A549 (cell line): ENCODE measurements at regions not wholly inside any gene's neighbourhood (a gene's known extent, or its start where the extent isn't known, plus 50 kb on each side); places are given as distances from the start of the nearest gene placed in this dataset.

Source experiments
- ATAC-seq, 2 experiments: fragments of 200-7000 bp in 1 of 2; fragments of >200 bp in 1 of 2; cut with Nextera tagmentation in 1 of 2; cut with Tn5 transposase in 1 of 2; 3 replicates each; pipeline versions ENCODE4 v1.8.0 to v1.9.1; 2018 to 2020; ENCODE audit warnings: mild to moderate bottlenecking in 1 of 2, moderate library complexity in 1 of 2
- CTCF ChIA-PET: fragments of 300-600 bp; sonication (Branson Sonifier 250); formaldehyde crosslinking; extraction: SDS; loops from one replicate; lab custom pipeline; 2021; ENCODE audit warnings: antibody characterized with exemption, inconsistent platforms; lab: Yijun Ruan, JAX
- POLR2A ChIA-PET: fragments of 350-600 bp; formaldehyde crosslinking; extraction: SDS; loops from one replicate; lab custom pipeline; 2021; ENCODE audit warnings: antibody characterized with exemption, inconsistent platforms; lab: Yijun Ruan, JAX
- DNase-seq, 2 experiments: peaks; one replicate each; pipeline versions ENCODE4 v3.0.0 to v3.0.0-alpha.2; 2011 to 2016; ENCODE audit warnings: low read depth in 1 of 2, low spot score in 1 of 2
- FAIRE-seq: peaks from 2 replicates; lab custom pipeline; 2011; peaks lifted over from hg19 to GRCh38; lab: Jason Lieb, UNC
- H3K27ac ChIP-seq, 2 experiments: fragments of >200 bp; sonication (Bioruptor Twin); formaldehyde crosslinking; 3 replicates each; pipeline ENCODE4 v1.5.1; 2016 to 2017
- H3K4me1 ChIP-seq: fragments of >200 bp; sonication (Bioruptor Twin); formaldehyde crosslinking; 3 replicates; pipeline ENCODE4 v1.6.1; 2016
- H3K4me2 ChIP-seq: fragments of >200 bp; sonication (Bioruptor Twin); formaldehyde crosslinking; 3 replicates; pipeline ENCODE4 v1.6.1; 2016
- H3K4me3 ChIP-seq: fragments of >200 bp; sonication (Bioruptor Twin); formaldehyde crosslinking; 3 replicates; pipeline ENCODE4 v1.5.1; 2016
- H3K9me3 ChIP-seq: fragments of >200 bp; sonication (Bioruptor Twin); formaldehyde crosslinking; 3 replicates; pipeline ENCODE4 v1.6.1; 2016
- CHD2 ChIP-seq: fragments of 150-350 bp; IDR thresholded peaks from 2 replicates; pipeline ENCODE4 v1.6.1; 2014; ENCODE audit warnings: low read length; ENCODE audit not compliant: partially characterized antibody
- EHF ChIP-seq: fragments of 250-450 bp; sonication (Bioruptor Pico); IDR thresholded peaks from 2 replicates; pipeline ENCODE4 v1.5.0; 2020; ENCODE audit warnings: mild to moderate bottlenecking
- EHMT2 ChIP-seq: fragments of 200-600 bp; sonication (generic); IDR thresholded peaks from 2 replicates; pipeline ENCODE4 v1.6.1; 2016; ENCODE audit warnings: antibody characterized with exemption, low read depth, mild to moderate bottlenecking, moderate library complexity
- ESRRA ChIP-seq: fragments of 150-350 bp; IDR thresholded peaks from 2 replicates; pipeline ENCODE4 v1.6.1; 2014; ENCODE audit warnings: mild to moderate bottlenecking, low read length, borderline replicate concordance
- FOSB ChIP-seq: fragments of 250-450 bp; sonication (Bioruptor Pico); IDR thresholded peaks from 2 replicates; pipeline ENCODE4 v1.5.0; 2020; ENCODE audit warnings: mild to moderate bottlenecking, moderate library complexity
- GATA3 ChIP-seq: IDR thresholded peaks from 2 replicates; pipeline ENCODE4 v1.6.1; 2012; ENCODE audit warnings: borderline replicate concordance
- HDAC2 ChIP-seq: fragments of 200-600 bp; sonication (generic); IDR thresholded peaks from 2 replicates; pipeline ENCODE4 v1.6.1; 2016
- JUN ChIP-seq, 2 experiments: fragments of >200 bp; sonication (Bioruptor Twin); formaldehyde crosslinking; IDR thresholded peaks; 2 replicates in 1 of 2; 3 replicates in 1 of 2; pipeline ENCODE4 v1.6.1; 2016 to 2017
- KDM5A ChIP-seq: fragments of 200-600 bp; sonication (generic); IDR thresholded peaks from 2 replicates; pipeline ENCODE4 v1.6.1; 2016; ENCODE audit warnings: antibody characterized with exemption, mild to moderate bottlenecking
- MAFK ChIP-seq: fragments of 450-650 bp; IDR thresholded peaks from 2 replicates; pipeline ENCODE4 v1.6.1; 2014; ENCODE audit not compliant: partially characterized antibody
- MAZ ChIP-seq: fragments of 150-350 bp; IDR thresholded peaks from 2 replicates; pipeline ENCODE4 v1.6.1; 2014; ENCODE audit warnings: antibody characterized with exemption, low read depth, low read length, borderline replicate concordance
- NFE2L2 ChIP-seq: fragments of 150-350 bp; conservative IDR thresholded peaks from 2 replicates; pipeline ENCODE4 v1.6.1; 2014; ENCODE audit warnings: low read length
- NR3C1 ChIP-seq: fragments of >200 bp; sonication (Bioruptor Twin); formaldehyde crosslinking; IDR thresholded peaks from 3 replicates; pipeline ENCODE4 v1.6.1; 2017
- POLR2A ChIP-seq: IDR thresholded peaks from 2 replicates; pipeline ENCODE4 v1.6.1; 2012; ENCODE audit warnings: mild to moderate bottlenecking, low read length
- POLR2AphosphoS2 ChIP-seq: conservative IDR thresholded peaks from 2 replicates; pipeline ENCODE4 v1.6.1; 2012; ENCODE audit warnings: low read length, improper control_type of control experiment, inconsistent platforms
- RAD21 ChIP-seq, 2 experiments: fragments of >200 bp in 1 of 2; sonication (Bioruptor Twin) in 1 of 2; formaldehyde crosslinking in 1 of 2; IDR thresholded peaks in 1 of 2; conservative IDR thresholded peaks in 1 of 2; 2 replicates in 1 of 2; 3 replicates in 1 of 2; pipeline ENCODE4 v1.6.1; 2012 to 2018; ENCODE audit warnings: inconsistent platforms in 1 of 2
- RCOR1 ChIP-seq: fragments of 150-350 bp; IDR thresholded peaks from 2 replicates; pipeline ENCODE4 v1.6.1; 2014; ENCODE audit warnings: antibody characterized with exemption, low read length, low read depth
- SMC3 ChIP-seq: fragments of >200 bp; sonication (Bioruptor Twin); formaldehyde crosslinking; IDR thresholded peaks from 3 replicates; pipeline ENCODE4 v1.6.1; 2018; ENCODE audit warnings: inconsistent platforms
- TFCP2L1 ChIP-seq: fragments of 250-450 bp; sonication (Bioruptor Pico); IDR thresholded peaks from 2 replicates; pipeline ENCODE4 v1.5.0; 2021; ENCODE audit warnings: mild to moderate bottlenecking
- TP53 ChIP-seq: fragments of 250-450 bp; sonication (Bioruptor Pico); IDR thresholded peaks from 2 replicates; pipeline ENCODE4 v1.5.0; 2021; ENCODE audit warnings: mild to moderate bottlenecking, moderate library complexity
- ZNF302 ChIP-seq: fragments of 250-450 bp; sonication (Bioruptor Pico); IDR thresholded peaks from 2 replicates; pipeline ENCODE4 v1.9.0; 2021; ENCODE audit warnings: inconsistent platforms, mild to moderate bottlenecking, moderate library complexity
- ZSCAN20 ChIP-seq: fragments of 250-450 bp; sonication (Bioruptor Pico); IDR thresholded peaks from 2 replicates; pipeline ENCODE4 v1.8.0; 2022; ENCODE audit warnings: mild to moderate bottlenecking, moderate library complexity
- WGBS: methylation state at CpG from one replicate; pipeline ENCODE4 v1.1.6; 2017; ENCODE audit errors: missing lambda C conversion rate; 5-methylcytosine and 5-hydroxymethylcytosine counted together
- TF ChIP-seq, protein P1 (sequence below): fragments of 250-450 bp; sonication (Bioruptor Pico); IDR thresholded peaks from 2 replicates; pipeline ENCODE4 v1.5.0; 2021; ENCODE audit warnings: mild to moderate bottlenecking, moderate library complexity, borderline replicate concordance
- TF ChIP-seq, protein P2 (sequence below): fragments of >200 bp; sonication (Bioruptor Twin); formaldehyde crosslinking; IDR thresholded peaks from 3 replicates; pipeline ENCODE4 v1.5.1; 2016

DNA sequence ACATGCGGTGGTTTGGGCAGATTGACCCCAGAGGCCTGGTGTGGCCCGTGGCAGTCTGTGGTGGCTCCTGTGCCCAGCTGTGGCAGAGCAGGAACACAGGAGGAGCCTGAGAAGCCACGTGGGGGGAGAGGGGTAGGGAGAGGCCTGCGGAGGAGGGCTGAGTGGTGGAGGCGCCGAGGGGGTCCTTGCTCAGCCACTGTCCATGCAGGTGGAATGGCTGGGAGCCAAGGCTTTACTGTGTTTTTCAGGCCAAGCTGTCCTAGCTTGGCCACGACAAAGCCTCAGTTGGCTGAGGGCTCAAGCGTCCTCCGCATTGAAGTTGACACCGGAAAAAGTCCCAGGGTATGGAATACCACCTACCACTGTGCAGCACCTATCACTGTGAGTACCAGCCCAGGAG lies 107.0 kb downstream of the VEGFA start:
- Histone ChIP-seq H3K4me2 (no peak overlapping the region), H3K4me1 (no peaks in the 10 kb centered on the region), H3K27ac (no peak overlapping the region), H3K4me3 (no peak overlapping the region), H3K9me3 (no peaks in the 10 kb centered on the region)
- POLR2A ChIA-PET: no interaction called here
- no peak for TF ChIP-seq SMC3
- no peak for TF ChIP-seq HDAC2
- TF ChIP-seq ZNF302 (CRISPR knock-in tag): no peak
- TF ChIP-seq EHMT2: no peak
- TF ChIP-seq TP53: no peak
- no peak for TF ChIP-seq RAD21 (conservative IDR thresholded peaks at IDR 0.05 in 1 of 2, IDR thresholded peaks at IDR 0.05 in 1 of 2)
- 81% methylated on average over 5 of the region's 10 CpGs for WGBS
- DNase-seq: no peak
- ATAC-seq: no peak
- FAIRE-seq: no peak
- CTCF ChIA-PET: interaction anchor here (0.6 kb wide), 1 partner anchor 167 kb away, joined by 3 read pairs; no protein-coding TSS in a partner anchor

DNA sequence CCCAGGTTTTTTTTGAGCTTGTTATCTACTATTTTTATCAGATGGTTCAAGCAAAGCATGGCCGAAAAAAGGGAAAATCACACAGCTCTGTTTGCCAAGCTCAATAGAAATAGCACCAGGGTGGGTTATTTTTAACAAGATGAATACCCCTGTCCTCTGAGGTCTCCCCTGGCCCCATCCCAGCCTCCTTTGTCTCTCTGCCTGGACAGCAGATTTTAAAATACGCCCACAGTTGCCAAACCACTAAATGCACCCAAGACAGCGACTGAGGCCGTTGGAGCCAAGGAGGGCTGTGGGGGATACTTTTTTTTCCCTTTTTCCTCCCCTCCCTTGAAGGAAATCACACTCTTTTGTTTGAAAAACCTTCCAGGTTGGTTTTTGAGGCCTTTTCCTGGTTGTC lies 106.6 kb downstream of the VEGFA start:
- POLR2A ChIA-PET: no interaction called here
- DNase-seq (no peak), ATAC-seq (no peak), FAIRE-seq (no peak)
- 91% methylated on average over 4 of the region's 4 CpGs for WGBS
- CTCF ChIA-PET: interaction anchor here (0.6 kb wide), 1 partner anchor 167 kb away, joined by 3 read pairs; no protein-coding TSS in a partner anchor
- Histone ChIP-seq H3K4me3 (no peak overlapping the region), H3K4me1 (no peaks in the 10 kb centered on the region), H3K27ac (no peak overlapping the region), H3K9me3 (no peaks in the 10 kb centered on the region), H3K4me2 (no peak overlapping the region)
- TF ChIP-seq ESRRA: no peak
- TF ChIP-seq, protein P1, sequence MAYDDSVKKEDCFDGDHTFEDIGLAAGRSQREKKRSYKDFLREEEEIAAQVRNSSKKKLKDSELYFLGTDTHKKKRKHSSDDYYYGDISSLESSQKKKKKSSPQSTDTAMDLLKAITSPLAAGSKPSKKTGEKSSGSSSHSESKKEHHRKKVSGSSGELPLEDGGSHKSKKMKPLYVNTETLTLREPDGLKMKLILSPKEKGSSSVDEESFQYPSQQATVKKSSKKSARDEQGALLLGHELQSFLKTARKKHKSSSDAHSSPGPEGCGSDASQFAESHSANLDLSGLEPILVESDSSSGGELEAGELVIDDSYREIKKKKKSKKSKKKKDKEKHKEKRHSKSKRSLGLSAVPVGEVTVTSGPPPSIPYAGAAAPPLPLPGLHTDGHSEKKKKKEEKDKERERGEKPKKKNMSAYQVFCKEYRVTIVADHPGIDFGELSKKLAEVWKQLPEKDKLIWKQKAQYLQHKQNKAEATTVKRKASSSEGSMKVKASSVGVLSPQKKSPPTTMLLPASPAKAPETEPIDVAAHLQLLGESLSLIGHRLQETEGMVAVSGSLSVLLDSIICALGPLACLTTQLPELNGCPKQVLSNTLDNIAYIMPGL: no peak
- TF ChIP-seq POLR2A: no peak
- no peak for TF ChIP-seq SMC3
- no peak for TF ChIP-seq RCOR1
- TF ChIP-seq CHD2: no peak
- TF ChIP-seq GATA3: no peak
- no peak for TF ChIP-seq NFE2L2
- no peak for TF ChIP-seq ZSCAN20
- no peak for TF ChIP-seq NR3C1
- TF ChIP-seq, protein P2, sequence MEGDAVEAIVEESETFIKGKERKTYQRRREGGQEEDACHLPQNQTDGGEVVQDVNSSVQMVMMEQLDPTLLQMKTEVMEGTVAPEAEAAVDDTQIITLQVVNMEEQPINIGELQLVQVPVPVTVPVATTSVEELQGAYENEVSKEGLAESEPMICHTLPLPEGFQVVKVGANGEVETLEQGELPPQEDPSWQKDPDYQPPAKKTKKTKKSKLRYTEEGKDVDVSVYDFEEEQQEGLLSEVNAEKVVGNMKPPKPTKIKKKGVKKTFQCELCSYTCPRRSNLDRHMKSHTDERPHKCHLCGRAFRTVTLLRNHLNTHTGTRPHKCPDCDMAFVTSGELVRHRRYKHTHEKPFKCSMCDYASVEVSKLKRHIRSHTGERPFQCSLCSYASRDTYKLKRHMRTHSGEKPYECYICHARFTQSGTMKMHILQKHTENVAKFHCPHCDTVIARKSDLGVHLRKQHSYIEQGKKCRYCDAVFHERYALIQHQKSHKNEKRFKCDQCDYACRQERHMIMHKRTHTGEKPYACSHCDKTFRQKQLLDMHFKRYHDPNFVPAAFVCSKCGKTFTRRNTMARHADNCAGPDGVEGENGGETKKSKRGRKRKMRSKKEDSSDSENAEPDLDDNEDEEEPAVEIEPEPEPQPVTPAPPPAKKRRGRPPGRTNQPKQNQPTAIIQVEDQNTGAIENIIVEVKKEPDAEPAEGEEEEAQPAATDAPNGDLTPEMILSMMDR: no peak
- no peak for TF ChIP-seq EHF (CRISPR knock-in tag)
- no peak for TF ChIP-seq RAD21 (conservative IDR thresholded peaks at IDR 0.05 in 1 of 2, IDR thresholded peaks at IDR 0.05 in 1 of 2)
- TF ChIP-seq POLR2AphosphoS2: no peak
- no peak for TF ChIP-seq KDM5A
- TF ChIP-seq JUN (IDR thresholded peaks at IDR 0.05): no peak
- no peak for TF ChIP-seq MAFK
- TF ChIP-seq TFCP2L1 (CRISPR knock-in tag): no peak
- no peak for TF ChIP-seq MAZ
- TF ChIP-seq FOSB (CRISPR knock-in tag): no peak
